ENCODE measurements at regions not wholly inside any gene's neighbourhood (a gene's known extent, or its start where the extent isn't known, plus 50 kb on each side); places are given as distances from the start of the nearest gene placed in this dataset.

DNA sequence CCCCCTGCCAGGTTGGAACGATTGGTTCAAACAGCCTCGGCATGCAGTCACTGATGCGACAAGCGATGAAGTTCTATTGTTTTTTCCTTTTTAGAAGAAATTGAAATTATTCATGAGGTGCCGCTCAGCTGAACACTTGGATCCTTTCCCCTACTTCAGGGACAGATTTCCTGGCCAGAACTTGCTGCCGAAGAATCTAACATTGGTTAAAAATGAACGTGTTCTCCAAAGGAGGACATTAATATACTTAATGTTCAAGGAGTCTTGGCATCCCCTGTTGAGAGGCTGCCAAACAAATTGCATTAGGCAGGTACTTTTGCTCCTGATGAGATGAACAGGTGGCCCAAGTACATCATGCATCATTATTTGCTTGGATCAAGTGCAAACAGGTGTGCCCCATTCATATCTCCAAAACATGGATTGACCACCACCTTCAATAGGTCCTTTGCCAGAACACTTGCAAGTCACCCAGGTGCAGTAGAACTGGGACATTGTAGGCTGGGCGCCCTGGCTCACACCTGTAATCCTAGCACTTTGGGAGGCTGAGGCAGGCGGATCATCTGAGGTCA is 437.2 kb downstream of the HAPSTR1 start:
- no peak for TF ChIP-seq PAX5 (IDR thresholded peaks at IDR 0.05; ENCODE audit: insufficient read depth, low read length, severe bottlenecking)
- TF ChIP-seq POU2F2 (IDR thresholded peaks at IDR 0.05; ENCODE audit: low read depth, low read length), result no peak
- no peak for TF ChIP-seq POLR2AphosphoS5 (IDR thresholded peaks at IDR 0.05; ENCODE audit: low read depth, low read length)
- TF ChIP-seq SPI1 (IDR thresholded peaks at IDR 0.05; ENCODE audit: low read depth, low read length), result no peak
- no peak for TF ChIP-seq POLR2A (IDR thresholded peaks at IDR 0.05; ENCODE audit: low read depth, low read length)
- no peak for TF ChIP-seq TAF1 (IDR thresholded peaks at IDR 0.05; ENCODE audit: low read depth, low read length)
- no peak for FAIRE-seq

DNA sequence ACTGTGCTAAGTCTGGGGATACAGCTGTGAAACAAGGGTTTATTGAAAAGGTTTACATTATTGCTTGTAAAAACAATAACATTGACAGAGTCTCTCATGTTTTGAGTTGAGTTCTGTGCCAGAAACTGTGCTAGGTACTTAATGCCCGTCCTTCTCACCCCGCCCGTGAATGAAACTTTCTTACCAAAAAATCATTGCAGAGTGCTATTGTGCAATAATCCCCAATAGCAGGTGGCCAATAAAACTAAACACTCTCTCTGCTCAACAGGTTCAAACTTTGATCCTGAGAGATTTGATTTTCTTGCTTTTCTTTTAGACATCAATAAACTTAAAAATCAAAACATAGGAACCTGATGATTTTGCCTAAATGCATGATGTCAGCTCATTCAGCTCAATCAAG is 441.6 kb downstream of the HAPSTR1 start:
- no peak for FAIRE-seq
- TF ChIP-seq SPI1 (IDR thresholded peaks at IDR 0.05; ENCODE audit: low read depth, low read length), result no peak
- TF ChIP-seq PAX5 (IDR thresholded peaks at IDR 0.05; ENCODE audit: insufficient read depth, low read length, severe bottlenecking), result no peak
- TF ChIP-seq POLR2AphosphoS5 (IDR thresholded peaks at IDR 0.05; ENCODE audit: low read depth, low read length), result no peak
- TF ChIP-seq POU2F2 (IDR thresholded peaks at IDR 0.05; ENCODE audit: low read depth, low read length), result no peak
- no peak for TF ChIP-seq TAF1 (IDR thresholded peaks at IDR 0.05; ENCODE audit: low read depth, low read length)
- TF ChIP-seq POLR2A (IDR thresholded peaks at IDR 0.05; ENCODE audit: low read depth, low read length), result no peak
- no peak for DNase-seq (ENCODE audit: insufficient read length, low spot score)

More for the DNA sequence above, 437.2 kb downstream of the HAPSTR1 start:
- no peak for DNase-seq (ENCODE audit: insufficient read length, low spot score)

- FAIRE-seq, result no peak
Observed at GRCh38 chr16:9534759-9535158, 443.3 kb downstream of the HAPSTR1 start.

DNA sequence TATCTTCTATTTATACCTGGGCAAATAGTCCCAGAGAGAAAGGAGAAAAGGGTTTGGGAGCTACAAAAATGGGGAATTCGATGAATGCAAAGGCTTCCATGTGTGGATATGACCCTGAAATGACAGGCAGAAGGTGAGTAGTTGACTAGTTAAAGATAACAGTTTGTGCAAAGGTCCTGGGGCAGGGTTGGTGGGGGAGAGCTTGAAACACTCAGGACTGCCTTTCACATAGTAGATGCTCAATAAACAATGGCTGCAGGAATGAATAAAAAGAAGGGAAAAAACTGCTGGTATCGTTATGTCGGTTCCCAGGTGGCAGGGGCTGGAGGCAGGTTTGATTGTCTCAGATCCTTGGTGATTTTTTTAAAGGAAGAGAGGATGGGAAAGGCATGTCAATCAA is 445.5 kb downstream of the HAPSTR1 start:
- DNase-seq (ENCODE audit: insufficient read length, low spot score) (no peak), FAIRE-seq (no peak)
- TF ChIP-seq POU2F2 (IDR thresholded peaks at IDR 0.05; ENCODE audit: low read depth, low read length), result no peak

More at GRCh38 chr16:9534759-9535158, 443.3 kb downstream of the HAPSTR1 start:
- TF ChIP-seq POLR2A (IDR thresholded peaks at IDR 0.05; ENCODE audit: low read depth, low read length) (no peak), TAF1 (IDR thresholded peaks at IDR 0.05; ENCODE audit: low read depth, low read length) (no peak), POLR2AphosphoS5 (IDR thresholded peaks at IDR 0.05; ENCODE audit: low read depth, low read length) (no peak), POU2F2 (IDR thresholded peaks at IDR 0.05; ENCODE audit: low read depth, low read length) (no peak), SPI1 (IDR thresholded peaks at IDR 0.05; ENCODE audit: low read depth, low read length) (no peak), PAX5 (IDR thresholded peaks at IDR 0.05; ENCODE audit: insufficient read depth, low read length, severe bottlenecking) (no peak)
- no peak for DNase-seq (ENCODE audit: insufficient read length, low spot score)

DNA sequence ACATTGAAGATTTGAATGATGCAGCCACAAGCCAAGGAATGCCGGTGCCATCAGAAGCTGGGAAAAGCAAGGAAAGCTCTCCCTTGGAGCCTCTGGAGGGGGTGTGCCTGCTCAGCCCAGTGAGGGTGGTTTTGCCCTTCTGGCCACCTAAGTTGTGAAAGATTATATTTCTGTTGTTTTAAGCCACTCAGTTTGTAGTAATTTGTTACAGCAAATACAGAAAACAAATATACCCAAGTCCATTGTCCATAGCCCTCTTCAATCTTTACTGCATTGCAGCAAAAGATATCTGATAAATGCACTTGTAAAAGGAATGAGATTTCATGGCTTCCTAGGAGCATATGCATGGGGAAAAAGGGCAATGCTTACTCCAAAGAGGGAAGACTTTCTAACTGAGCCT is 447.9 kb downstream of the HAPSTR1 start:
- FAIRE-seq (no peak), DNase-seq (ENCODE audit: insufficient read length, low spot score) (no peak)
- TF ChIP-seq POLR2A (IDR thresholded peaks at IDR 0.05; ENCODE audit: low read depth, low read length) (no peak), SPI1 (IDR thresholded peaks at IDR 0.05; ENCODE audit: low read depth, low read length) (no peak), POU2F2 (IDR thresholded peaks at IDR 0.05; ENCODE audit: low read depth, low read length) (no peak), TAF1 (IDR thresholded peaks at IDR 0.05; ENCODE audit: low read depth, low read length) (no peak), POLR2AphosphoS5 (IDR thresholded peaks at IDR 0.05; ENCODE audit: low read depth, low read length) (no peak), PAX5 (IDR thresholded peaks at IDR 0.05; ENCODE audit: insufficient read depth, low read length, severe bottlenecking) (no peak)

DNA sequence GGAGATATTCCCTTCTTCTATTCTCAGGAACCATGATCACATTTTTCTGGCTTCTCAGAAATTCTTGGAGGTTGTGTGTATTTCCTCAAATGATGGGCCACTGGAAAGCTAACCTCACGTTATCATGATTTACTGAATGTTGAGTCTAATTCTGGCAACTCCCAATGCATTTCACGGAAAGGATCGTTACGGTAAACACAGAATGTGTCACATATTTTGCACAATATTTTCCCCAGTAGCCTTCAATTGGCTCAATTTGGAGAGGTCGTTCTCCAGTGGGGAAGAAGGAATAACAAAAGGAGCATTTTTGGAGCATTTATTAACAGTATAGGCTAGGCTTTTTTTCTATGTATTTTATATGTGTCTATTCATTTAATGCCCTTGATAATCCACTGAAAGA is 450.3 kb downstream of the HAPSTR1 start:
- TF ChIP-seq TAF1 (IDR thresholded peaks at IDR 0.05; ENCODE audit: low read depth, low read length), result no peak
- TF ChIP-seq PAX5 (IDR thresholded peaks at IDR 0.05; ENCODE audit: insufficient read depth, low read length, severe bottlenecking), result no peak
- no peak for TF ChIP-seq POLR2AphosphoS5 (IDR thresholded peaks at IDR 0.05; ENCODE audit: low read depth, low read length)
- no peak for TF ChIP-seq POU2F2 (IDR thresholded peaks at IDR 0.05; ENCODE audit: low read depth, low read length)
- TF ChIP-seq SPI1 (IDR thresholded peaks at IDR 0.05; ENCODE audit: low read depth, low read length), result no peak
- DNase-seq (ENCODE audit: insufficient read length, low spot score) (no peak), FAIRE-seq (no peak)

- DNase-seq (ENCODE audit: insufficient read length, low spot score), result no peak
- FAIRE-seq, result no peak
- no peak for TF ChIP-seq POLR2A (IDR thresholded peaks at IDR 0.05; ENCODE audit: low read depth, low read length)
- no peak for TF ChIP-seq POLR2AphosphoS5 (IDR thresholded peaks at IDR 0.05; ENCODE audit: low read depth, low read length)
- TF ChIP-seq PAX5 (IDR thresholded peaks at IDR 0.05; ENCODE audit: insufficient read depth, low read length, severe bottlenecking), result no peak
- TF ChIP-seq SPI1 (IDR thresholded peaks at IDR 0.05; ENCODE audit: low read depth, low read length), result no peak
- no peak for TF ChIP-seq POU2F2 (IDR thresholded peaks at IDR 0.05; ENCODE audit: low read depth, low read length)
- TF ChIP-seq TAF1 (IDR thresholded peaks at IDR 0.05; ENCODE audit: low read depth, low read length), result no peak
Observed at GRCh38 chr16:9542165-9542755, 450.8 kb downstream of the HAPSTR1 start.

GRCh38 chr16:9545522-9546437 is 454.3 kb downstream of the HAPSTR1 start:
- FAIRE-seq, result no peak
- no peak for DNase-seq (ENCODE audit: insufficient read length, low spot score)
- TF ChIP-seq POLR2A (IDR thresholded peaks at IDR 0.05; ENCODE audit: low read depth, low read length), result no peak

GRCh38 chr16:9546438-9546786 is 455.0 kb downstream of the HAPSTR1 start:
- FAIRE-seq, result no peak
- no peak for TF ChIP-seq SPI1 (IDR thresholded peaks at IDR 0.05; ENCODE audit: low read depth, low read length)
- no peak for TF ChIP-seq POLR2AphosphoS5 (IDR thresholded peaks at IDR 0.05; ENCODE audit: low read depth, low read length)
- no peak for TF ChIP-seq POLR2A (IDR thresholded peaks at IDR 0.05; ENCODE audit: low read depth, low read length)
- no peak for TF ChIP-seq POU2F2 (IDR thresholded peaks at IDR 0.05; ENCODE audit: low read depth, low read length)
- TF ChIP-seq PAX5 (IDR thresholded peaks at IDR 0.05; ENCODE audit: insufficient read depth, low read length, severe bottlenecking), result no peak
- TF ChIP-seq TAF1 (IDR thresholded peaks at IDR 0.05; ENCODE audit: low read depth, low read length), result no peak
- no peak for DNase-seq (ENCODE audit: insufficient read length, low spot score)

Data from GM12891 (cell line).